B cell (primary cell): ENCODE measurements at regions not wholly inside any gene's neighbourhood (a gene's known extent, or its start where the extent isn't known, plus 50 kb on each side); places are given as distances from the start of the nearest gene placed in this dataset.
A peak's percentile ranks its signal among the peaks of the same experiment; 100 is the strongest.

Source experiments
- ATAC-seq: fragments of 200-7000 bp; cut with Tn5 transposase; one replicate; pipeline ENCODE4 v1.10.0; 2021; ENCODE audit warnings: low read depth, mild to moderate bottlenecking, moderate number of reproducible peaks, moderate library complexity
- CTCF ChIA-PET: fragments of 350-600 bp; sonication (Branson Sonifier 250); formaldehyde crosslinking; loops from one replicate; lab custom pipeline; 2021; ENCODE audit warnings: antibody characterized with exemption, inconsistent platforms; lab: Charles Lee
- POLR2A ChIA-PET: fragments of 350-600 bp; sonication (Branson Sonifier 250); formaldehyde crosslinking; loops from one replicate; lab custom pipeline; 2021; ENCODE audit warnings: antibody characterized with exemption; lab: Charles Lee
- DNase-seq: peaks from one replicate; pipeline ENCODE4 v3.0.0; 2013
- H2AFZ ChIP-seq: 2 replicates; pipeline ENCODE4 v1.6.1; 2012; ENCODE audit warnings: mild to moderate bottlenecking, low read depth, low read length; ENCODE audit not compliant: insufficient read depth, poor library complexity, severe bottlenecking
- H3K27ac ChIP-seq, 2 donors: 1 replicate in 1 of 2; 2 replicates in 1 of 2; pipeline ENCODE4 v1.5.1; 2012 to 2013; ENCODE audit warnings: low read length in 2 of 2, mild to moderate bottlenecking in 2 of 2, moderate library complexity in 1 of 2
- H3K27me3 ChIP-seq, 4 experiments: fragments of 200-600 bp in 1 of 4; sonication (generic) in 1 of 4; replicated peaks in 1 of 4; 1 replicate in 2 of 4; 2 replicates in 2 of 4; pipeline versions ENCODE4 v1.6.1 to v1.7.0; 2013 to 2016; ENCODE audit warnings: low read length in 3 of 4, mild to moderate bottlenecking in 2 of 4, mixed read lengths in 1 of 4, moderate library complexity in 1 of 4; ENCODE audit not compliant: insufficient read depth in 4 of 4, control insufficient read depth in 3 of 4; ENCODE audit errors: control extremely low read depth in 1 of 4
- H3K36me3 ChIP-seq, 2 experiments: replicated peaks in 1 of 2; 1 replicate in 1 of 2; 2 replicates in 1 of 2; pipeline versions ENCODE4 v1.6.1 to v1.7.1; 2013; ENCODE audit warnings: low read length in 1 of 2; ENCODE audit not compliant: insufficient read depth in 2 of 2, control insufficient read depth in 1 of 2; ENCODE audit errors: control extremely low read depth in 1 of 2, extremely low read depth in 1 of 2
- H3K4me1 ChIP-seq, 2 donors: fragments of 200-600 bp in 1 of 2; sonication (generic) in 1 of 2; 1 replicate in 1 of 2; 2 replicates in 1 of 2; pipeline versions ENCODE4 v1.5.1 to v1.6.1; 2013 to 2017; ENCODE audit warnings: low read length in 2 of 2; ENCODE audit not compliant: control insufficient read depth in 2 of 2, insufficient read depth in 2 of 2
- H3K4me2 ChIP-seq: replicated peaks from 2 replicates; pipeline ENCODE3; 2012; ENCODE audit warnings: mild to moderate bottlenecking, low read depth, low read length; ENCODE audit not compliant: poor library complexity, severe bottlenecking
- H3K4me3 ChIP-seq, 5 experiments: fragments of 200-600 bp in 1 of 5; sonication (generic) in 1 of 5; 1 replicate in 3 of 5; 2 replicates in 2 of 5; pipeline versions ENCODE4 v1.5.1 to v1.7.0; 2011 to 2016; ENCODE audit warnings: low read length in 4 of 5, mild to moderate bottlenecking in 4 of 5, low read depth in 2 of 5, control low read depth in 1 of 5, moderate library complexity in 1 of 5; ENCODE audit not compliant: insufficient read depth in 1 of 5; ENCODE audit errors: control extremely low read depth in 1 of 5, extremely low read depth in 1 of 5
- H3K79me2 ChIP-seq: fragments of 200-600 bp; sonication (generic); one replicate; pipeline ENCODE4 v1.6.0; 2016; ENCODE audit warnings: low read length; ENCODE audit not compliant: control insufficient read depth, insufficient read depth
- H3K9ac ChIP-seq: fragments of 200-600 bp; sonication (generic); 2 replicates; pipeline ENCODE4 v1.6.1; 2017; ENCODE audit warnings: mild to moderate bottlenecking, low read length, moderate library complexity
- H3K9me3 ChIP-seq, 3 donors: one replicate each; pipeline versions ENCODE4 v1.6.1 to v1.7.1; 2013; ENCODE audit warnings: low read length in 2 of 3; ENCODE audit not compliant: control insufficient read depth in 2 of 3, insufficient read depth in 1 of 3; ENCODE audit errors: control extremely low read depth in 1 of 3
- H4K20me1 ChIP-seq: 2 replicates; pipeline ENCODE4 v1.6.0; 2012; ENCODE audit warnings: mild to moderate bottlenecking, low read length; ENCODE audit not compliant: insufficient read depth, control insufficient read depth, poor library complexity, severe bottlenecking
- H3K27ac Mint-ChIP-seq: one replicate; pipeline ENCODE4 v1.8.0; 2021; ENCODE audit warnings: mixed read lengths
- H3K27me3 Mint-ChIP-seq: one replicate; pipeline ENCODE4 v1.8.0; 2021; ENCODE audit warnings: mixed read lengths
- H3K4me1 Mint-ChIP-seq: one replicate; pipeline ENCODE4 v1.8.0; 2021; ENCODE audit warnings: mixed read lengths
- H3K4me3 Mint-ChIP-seq: one replicate; pipeline ENCODE4 v1.8.0; 2021; ENCODE audit warnings: mixed read lengths
- H3K9me3 Mint-ChIP-seq: one replicate; pipeline ENCODE4 v1.8.0; 2022; ENCODE audit warnings: mixed read lengths; ENCODE audit not compliant: insufficient read depth
- CTCF ChIP-seq: fragments of 200-600 bp; IDR thresholded peaks from one replicate; pipeline ENCODE4 v1.8.0; 2022; ENCODE audit warnings: antibody characterized with exemption, mild to moderate bottlenecking
- EZH2 ChIP-seq: IDR thresholded peaks from 2 replicates; pipeline ENCODE4 v1.6.1; 2012; ENCODE audit warnings: borderline replicate concordance, low read depth, mild to moderate bottlenecking, moderate library complexity, low read length; ENCODE audit not compliant: insufficient read depth, poor library complexity, severe bottlenecking
- WGBS: methylation state at CpG from one replicate; pipeline ENCODE4 v1.1.5; 2013; ENCODE audit warnings: missing lambda C conversion rate; ENCODE audit not compliant: insufficient coverage; 5-methylcytosine and 5-hydroxymethylcytosine counted together
- intact Hi-C: fragments of 100-400 bp; cut with micrococcal nuclease; formaldehyde crosslinking; loops from one replicate; pipeline ENCODE4 v1.10.0; 2022

- no peaks in the 10 kb centered on the region for H3K27me3 ChIP-seq
- peaks cover 3% of the 10 kb centered on the region for H3K4me1 Mint-ChIP-seq
- H3K4me2 ChIP-seq, result no peak overlapping the region
- no peak overlapping the region for H3K4me3 ChIP-seq
- intact Hi-C loops, result no loop called here
- ATAC-seq, result no peak
- no peak overlapping the region for H3K27ac Mint-ChIP-seq
- WGBS, result 100% methylated on average over 1 of the region's 2 CpGs
- ChIA-PET POLR2A (no interaction called here), CTCF (no interaction called here)
- H2AFZ ChIP-seq, result no peak overlapping the region
- peaks cover 0 to 3% of the 10 kb centered on the region in 2 donors for H3K4me1 ChIP-seq
- H3K27me3 Mint-ChIP-seq, result peaks cover 3% of the 10 kb centered on the region
- H3K27ac ChIP-seq, result no peak overlapping the region
- no peak overlapping the region for H3K4me3 Mint-ChIP-seq
- TF ChIP-seq EZH2, result no peak
- TF ChIP-seq CTCF, result no peak
- no peaks in the 10 kb centered on the region for H3K79me2 ChIP-seq
- H3K36me3 ChIP-seq, result no peaks in the 10 kb centered on the region
- H3K9me3 Mint-ChIP-seq, result no peaks in the 10 kb centered on the region
- DNase-seq, result no peak
- no peaks in the 10 kb centered on the region for H3K9me3 ChIP-seq
- no peak overlapping the region for H3K9ac ChIP-seq
- H4K20me1 ChIP-seq, result no peaks in the 10 kb centered on the region
Observed at GRCh38 chr3:8106921-8107320, 394.7 kb upstream of the LMCD1 start.

- TF ChIP-seq CTCF (peak; percentile 32), EZH2 (no peak)
- H3K4me3 ChIP-seq, result peak overlapping the region in 1 of 5 experiments; percentile 23
- POLR2A ChIA-PET, result no interaction called here
- no peaks in the 10 kb centered on the region for H3K9me3 ChIP-seq
- peak overlapping the region; percentile 36 for H3K9ac ChIP-seq
- Mint-ChIP-seq H3K4me3 (peak overlapping the region; percentile 61), H3K9me3 (no peaks in the 10 kb centered on the region), H3K4me1 (peaks cover 3% of the 10 kb centered on the region), H3K27me3 (peaks cover 3% of the 10 kb centered on the region), H3K27ac (no peak overlapping the region)
- CTCF ChIA-PET, result no interaction called here
- peak overlapping the region; percentile 62 for H2AFZ ChIP-seq
- H3K79me2 ChIP-seq, result no peaks in the 10 kb centered on the region
- no peak overlapping the region for H3K27ac ChIP-seq
- H3K4me2 ChIP-seq, result peak overlapping the region; percentile 48
- H3K4me1 ChIP-seq, result peaks cover 0 to 3% of the 10 kb centered on the region in 2 donors
- DNase-seq (peak; percentile 30), ATAC-seq (peak; percentile 43)
- H3K36me3 ChIP-seq, result no peaks in the 10 kb centered on the region
- no peaks in the 10 kb centered on the region for H4K20me1 ChIP-seq
- intact Hi-C loops, result no loop called here
- no peaks in the 10 kb centered on the region for H3K27me3 ChIP-seq
- 16% methylated on average over 10 of the region's 14 CpGs for WGBS
Observed at GRCh38 chr3:8110966-8111798, 390.4 kb upstream of the LMCD1 start.
